GM21360 (cell line): ENCODE measurements at regions not wholly inside any gene's neighbourhood (a gene's known extent, or its start where the extent isn't known, plus 50 kb on each side); places are given as distances from the start of the nearest gene placed in this dataset.

Experiments
- ATAC-seq: cut with Tn5 transposase; IDR thresholded peaks from one replicate; pipeline ENCODE4 v1.9.1; 2021; ENCODE audit warnings: mild to moderate bottlenecking, moderate library complexity; ENCODE audit not compliant: unreplicated experiment

DNA sequence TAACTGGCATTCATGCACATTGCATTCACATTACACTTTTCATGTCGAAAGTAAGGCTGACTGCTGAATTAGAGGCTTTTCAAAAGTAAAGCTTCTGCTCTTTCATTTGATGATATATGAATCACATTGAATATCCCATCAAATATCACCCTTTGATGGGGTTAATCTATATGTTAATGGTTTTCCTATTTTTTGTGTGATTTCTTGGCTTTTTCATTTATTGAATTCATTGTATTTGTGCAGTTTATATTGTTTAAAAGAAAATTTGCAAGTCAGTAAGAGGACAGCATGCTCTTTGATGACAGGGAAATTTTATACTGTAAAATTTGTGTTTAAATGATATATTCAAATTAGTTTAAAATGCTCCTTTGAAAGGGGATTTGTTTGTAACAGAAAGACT is 344.1 kb downstream of the PCDH10 start:
- ATAC-seq: no peak

DNA sequence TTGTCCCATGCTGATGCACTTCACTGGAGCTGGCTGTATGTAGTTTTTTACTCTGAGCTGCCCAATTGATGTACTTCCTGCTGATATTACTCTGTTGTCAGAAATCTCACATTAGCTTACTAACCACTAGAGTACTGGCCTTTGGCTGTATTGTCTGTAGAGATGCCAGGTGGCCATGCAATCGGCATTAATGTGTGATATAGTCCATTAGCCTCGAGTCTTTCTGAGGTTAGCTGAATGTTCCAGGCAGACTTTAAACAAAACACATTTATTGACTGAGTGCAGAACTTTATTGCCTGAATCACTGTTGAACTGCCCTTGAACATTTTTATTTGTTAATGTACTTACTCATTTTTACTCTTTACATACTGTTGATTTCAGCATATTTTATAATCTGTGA is 335.2 kb downstream of the PCDH10 start:
- ATAC-seq: no peak

DNA sequence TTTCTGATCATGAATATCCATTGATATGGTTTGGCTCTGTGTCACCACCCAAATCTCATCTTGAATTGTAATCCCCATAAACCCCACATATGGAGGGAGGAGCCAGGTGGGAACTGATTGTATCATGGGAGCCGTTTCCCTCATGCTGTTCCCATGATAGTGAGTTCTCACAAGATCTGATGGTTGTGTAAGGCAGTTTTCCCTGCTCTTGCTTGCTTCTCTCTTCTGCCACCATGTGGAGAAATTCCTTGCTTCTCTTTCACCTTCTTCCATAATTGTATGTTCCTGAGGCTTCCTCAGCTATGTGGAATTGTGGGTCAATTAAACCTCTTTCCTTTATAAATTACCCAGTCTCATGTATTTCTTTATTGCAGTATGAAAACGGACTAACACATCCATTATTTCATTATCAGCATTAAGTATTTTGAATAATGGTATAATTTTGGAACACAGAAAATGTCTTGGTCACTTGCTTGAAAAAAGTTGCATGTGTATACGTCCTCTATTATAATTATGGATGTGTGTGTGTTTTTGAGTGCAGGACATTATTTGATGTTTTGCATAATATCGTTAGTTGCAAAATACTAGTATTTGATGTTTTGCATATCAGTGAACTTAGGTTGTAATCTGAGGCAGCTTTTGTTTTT is 334.6 kb downstream of the PCDH10 start:
- ATAC-seq: no peak

GRCh38 chr4:133476063-133476462 is 327.0 kb downstream of the PCDH10 start:
- ATAC-seq: no peak

GRCh38 chr4:133474501-133474900 is 325.4 kb downstream of the PCDH10 start:
- no peak for ATAC-seq

DNA sequence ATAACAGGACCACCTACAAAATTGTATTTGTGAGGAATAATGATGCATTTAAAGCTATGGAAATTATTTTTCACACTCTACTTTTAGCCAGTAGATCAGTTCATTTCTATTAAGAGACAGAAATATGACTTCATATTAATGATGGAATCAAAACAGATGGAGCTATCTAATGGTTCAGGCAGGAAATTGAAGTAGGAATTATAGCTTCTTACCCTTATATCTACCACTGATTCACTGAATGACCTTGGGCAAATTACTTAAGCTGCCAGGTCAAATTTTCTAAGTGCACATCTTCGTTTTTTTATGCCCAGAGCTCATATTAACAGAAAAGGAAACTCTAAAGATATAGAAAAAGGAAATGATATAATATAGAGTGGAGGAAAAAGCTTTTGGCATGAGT is 323.1 kb downstream of the PCDH10 start:
- ATAC-seq: no peak

- no peak for ATAC-seq
Measured at GRCh38 chr4:133467290-133467947, 318.3 kb downstream of the PCDH10 start.

GRCh38 chr4:133465022-133465421 is 315.9 kb downstream of the PCDH10 start:
- ATAC-seq: no peak

GRCh38 chr4:133464311-133464710 is 315.2 kb downstream of the PCDH10 start:
- no peak for ATAC-seq

- ATAC-seq: no peak
Measured at GRCh38 chr4:133452678-133453077, 303.6 kb downstream of the PCDH10 start.

GRCh38 chr4:133450813-133451212 is 301.7 kb downstream of the PCDH10 start:
- no peak for ATAC-seq

GRCh38 chr4:133440404-133440803 is 291.3 kb downstream of the PCDH10 start:
- ATAC-seq: no peak

DNA sequence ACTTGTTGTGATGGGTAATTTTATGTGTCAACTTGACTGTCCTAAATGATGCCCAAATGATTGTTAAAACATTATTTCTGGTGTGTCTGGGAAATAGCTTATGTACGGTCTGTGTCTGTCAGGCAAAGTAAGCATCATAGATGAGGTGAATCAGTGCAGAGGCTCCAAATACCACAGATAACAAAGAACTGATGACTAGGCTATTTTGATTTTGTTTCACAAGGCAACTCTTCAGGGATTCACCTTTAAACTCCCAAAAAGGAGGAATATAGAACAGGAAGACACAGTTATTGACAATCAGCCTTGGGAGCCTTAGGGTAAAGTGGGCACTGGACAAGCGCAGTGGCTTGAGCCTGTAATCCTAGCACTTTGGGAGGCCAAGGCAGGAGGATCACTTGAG is 290.7 kb downstream of the PCDH10 start:
- no peak for ATAC-seq

DNA sequence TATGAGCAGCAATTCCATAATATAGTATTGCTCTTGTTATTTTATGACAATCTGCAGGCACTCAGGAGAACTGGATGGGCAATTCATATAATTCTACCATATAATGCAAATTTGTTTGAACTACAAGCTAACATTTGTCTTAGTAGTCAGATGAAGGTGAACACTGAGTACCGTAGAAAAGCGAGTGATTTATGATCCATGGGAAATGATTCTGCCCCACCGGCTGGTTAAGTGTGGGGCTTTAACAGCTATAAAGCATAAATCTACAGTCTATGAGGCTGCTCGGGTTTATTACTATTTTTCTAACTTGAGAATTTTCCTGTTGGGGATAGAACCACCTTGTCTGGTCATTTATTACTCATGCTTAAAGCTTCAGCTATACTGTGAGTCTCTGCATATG is 275.5 kb downstream of the PCDH10 start:
- ATAC-seq: no peak

DNA sequence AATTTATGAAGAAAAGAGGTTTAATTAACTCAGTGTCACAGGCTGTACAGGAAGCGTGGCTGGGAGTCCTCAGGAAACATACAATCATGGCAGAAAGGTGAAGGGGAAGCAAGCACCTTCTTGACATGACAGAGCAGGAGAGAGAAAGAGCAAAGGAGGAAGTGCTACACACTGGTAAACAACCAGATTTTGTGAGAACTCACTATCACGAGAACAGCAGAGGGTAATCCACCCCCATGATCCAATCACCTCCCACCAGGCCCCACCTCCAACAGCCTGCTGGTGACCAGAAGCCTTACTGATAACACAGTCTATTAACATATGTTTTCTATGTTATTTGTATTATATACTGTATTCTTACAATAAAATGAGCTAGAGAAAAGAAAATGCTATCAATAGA is 254.8 kb downstream of the PCDH10 start:
- no peak for ATAC-seq

GRCh38 chr4:133402616-133403015 is 253.5 kb downstream of the PCDH10 start:
- ATAC-seq: no peak

DNA sequence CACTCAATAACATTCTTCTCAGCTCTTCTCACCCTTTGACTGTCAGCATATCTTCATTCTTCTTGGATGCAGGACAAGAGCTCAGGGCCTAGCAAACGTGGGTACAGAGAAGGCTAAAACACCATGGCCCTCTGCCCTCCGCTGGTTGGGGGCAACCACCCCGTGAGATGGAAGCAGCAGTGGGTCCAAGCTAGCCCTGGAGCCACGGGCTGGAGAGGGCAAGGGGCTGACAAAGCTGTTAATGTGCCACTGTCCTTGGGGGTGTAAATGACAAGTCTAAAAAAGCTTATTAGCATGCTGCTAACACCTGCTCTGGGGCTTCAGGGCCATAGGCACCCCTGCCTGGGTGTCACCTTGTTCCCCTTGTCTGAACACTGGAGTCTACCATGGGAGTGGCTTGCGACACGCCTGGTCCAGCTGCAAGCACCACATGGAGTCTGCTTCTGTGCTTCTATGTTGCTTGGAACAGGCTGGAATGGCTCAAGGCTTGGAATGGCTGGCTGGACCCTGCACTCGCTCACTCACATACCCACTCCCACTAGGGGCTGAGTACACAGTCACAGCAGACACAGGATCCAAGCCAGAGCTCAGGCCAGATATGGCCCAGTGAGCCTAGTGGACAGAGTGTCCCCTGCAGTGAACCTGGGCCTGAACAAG is 246.0 kb downstream of the PCDH10 start:
- no peak for ATAC-seq

DNA sequence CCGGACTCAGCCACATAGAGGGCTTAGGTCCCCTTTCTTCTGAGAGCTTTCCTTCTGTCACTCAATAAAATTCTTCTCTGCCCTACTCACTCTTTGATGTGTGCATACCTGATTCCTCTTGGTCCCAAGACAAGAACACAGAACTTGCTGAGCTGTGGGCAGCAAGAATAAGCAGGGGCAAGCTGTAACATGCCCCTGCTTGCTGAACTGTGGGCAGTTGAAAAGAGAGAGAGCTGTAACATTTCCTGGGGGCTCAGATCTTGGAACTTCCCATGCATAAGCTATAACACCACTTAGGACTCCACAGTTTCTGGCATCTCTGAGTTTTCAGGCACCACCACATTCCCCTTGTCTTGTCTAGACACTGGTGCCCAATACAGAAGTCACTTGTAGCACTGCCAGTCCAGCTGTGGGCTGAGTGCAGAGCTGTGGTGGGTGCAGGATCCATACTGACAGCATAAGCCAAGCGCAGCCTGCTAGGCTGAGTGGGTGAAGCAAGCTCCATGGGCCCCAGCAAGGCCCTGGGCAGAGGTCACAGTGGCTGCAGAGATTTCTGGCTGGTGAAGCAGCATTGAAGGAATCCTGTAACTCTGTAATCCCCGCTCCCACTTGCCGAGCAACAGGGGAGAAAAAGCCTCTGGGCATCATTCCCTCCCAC is 241.2 kb downstream of the PCDH10 start:
- no peak for ATAC-seq

DNA sequence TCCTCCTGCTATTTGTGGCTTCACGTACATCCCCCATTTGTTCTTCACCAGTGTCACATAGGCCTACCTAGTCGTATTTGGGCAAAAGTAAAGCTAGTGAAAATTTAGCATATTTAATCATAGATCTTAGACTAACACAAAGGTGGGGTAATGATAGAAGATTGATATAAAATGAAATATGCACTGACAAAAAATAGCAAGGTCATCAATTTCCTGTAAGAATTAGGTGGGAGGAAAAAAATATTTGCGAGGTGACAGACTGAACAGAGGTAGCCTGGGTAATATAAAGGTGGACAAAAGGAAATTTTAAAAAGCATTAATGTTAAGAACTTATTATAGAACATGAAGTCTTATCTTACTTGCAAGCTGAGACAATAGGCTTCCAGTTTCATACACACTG is 239.9 kb downstream of the PCDH10 start:
- no peak for ATAC-seq

DNA sequence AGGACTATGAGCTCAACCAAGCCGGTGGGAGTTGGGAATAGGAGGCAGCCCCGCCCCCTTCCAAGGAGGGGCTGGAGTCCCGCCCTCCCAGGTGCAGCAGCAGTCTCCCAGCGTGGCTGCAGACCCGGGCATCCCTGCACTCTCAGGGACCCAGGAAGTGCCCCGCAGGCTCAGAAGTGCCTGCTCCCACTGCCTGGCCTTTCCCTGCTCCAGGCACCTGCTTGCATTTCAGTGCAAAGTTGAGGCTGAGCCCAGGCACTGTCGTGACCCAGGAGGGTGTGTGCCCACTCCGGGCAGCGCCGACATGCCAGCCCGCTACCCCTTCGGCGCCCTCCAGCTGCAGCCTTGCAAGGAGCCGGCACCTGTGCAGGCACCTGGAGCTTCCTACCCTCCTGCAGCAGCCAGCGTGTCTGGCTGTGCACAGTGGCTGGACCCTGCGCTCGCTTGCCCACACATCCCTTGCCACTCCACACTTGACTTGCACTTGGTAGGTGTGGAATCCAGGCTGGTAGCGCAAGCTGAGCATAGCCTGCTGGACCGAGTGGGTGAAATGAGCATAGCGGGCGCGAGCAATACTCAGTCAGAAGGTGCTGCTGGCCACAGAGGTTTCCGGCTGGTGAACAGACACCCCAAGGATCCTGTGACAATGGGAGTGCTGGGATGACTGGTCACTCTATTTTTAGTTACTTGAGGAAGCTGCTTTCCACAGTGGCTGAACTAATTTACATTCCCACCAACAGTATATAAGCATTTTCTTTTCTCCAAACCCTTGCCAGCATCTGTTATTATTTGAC is 236.3 kb downstream of the PCDH10 start:
- ATAC-seq: no peak
